ENCODE measurements at regions not wholly inside any gene's neighbourhood (a gene's known extent, or its start where the extent isn't known, plus 50 kb on each side); places are given as distances from the start of the nearest gene placed in this dataset.

- no peak for TF ChIP-seq CTCF (IDR thresholded peaks at IDR 0.05)
- TF ChIP-seq EZH2 (IDR thresholded peaks at IDR 0.05; ENCODE audit: borderline replicate concordance, insufficient read depth, low read depth, low read length, poor library complexity, severe bottlenecking), result no peak
These were observed 395.5 kb downstream of the TMEM114 start for GRCh38 chr16:8194794-8195193.
